PC-3 (cell line): ENCODE measurements at regions not wholly inside any gene's neighbourhood (a gene's known extent, or its start where the extent isn't known, plus 50 kb on each side); places are given as distances from the start of the nearest gene placed in this dataset.

ENCODE experiments used
- ATAC-seq: fragments of 200-7000 bp; cut with Tn5 transposase; 2 replicates; pipeline ENCODE4 v1.9.1; 2020; ENCODE audit warnings: mild to moderate bottlenecking, moderate library complexity
- BruUV-seq: library from RNA; stranded (reverse); fragments of 400-500 nt; replicated peaks from 2 replicates; lab custom pipeline; 2021; lab: Mats Ljungman, UMichigan
- CTCF ChIA-PET: fragments of 300-600 bp; sonication (Branson Sonifier 250); formaldehyde crosslinking; loops from one replicate; lab custom pipeline; 2022; ENCODE audit warnings: antibody characterized with exemption; lab: Charles Lee
- POLR2A ChIA-PET: fragments of 300-600 bp; sonication (Branson Sonifier 250); formaldehyde crosslinking; loops from one replicate; lab custom pipeline; 2022; ENCODE audit warnings: antibody characterized with exemption; ENCODE audit not compliant: unreplicated experiment; lab: Charles Lee
- DNase-seq: peaks from one replicate; pipeline ENCODE4 v3.0.0-alpha.2; 2015
- H2AFZ ChIP-seq: fragments of 300-600 bp; sonication (generic); 2 replicates; pipeline ENCODE4 v1.6.0; 2016; ENCODE audit warnings: antibody characterized with exemption, low read length
- H3F3A ChIP-seq: fragments of 300-600 bp; sonication (generic); one replicate; pipeline ENCODE4 v1.6.0; 2017; ENCODE audit warnings: antibody characterized with exemption, low read length, control low read depth, mild to moderate bottlenecking; ENCODE audit not compliant: unreplicated experiment
- H3K27ac ChIP-seq: fragments of 300-600 bp; sonication (generic); 2 replicates; pipeline ENCODE4 v1.5.1; 2016; ENCODE audit warnings: mild to moderate bottlenecking, low read length
- H3K27me3 ChIP-seq: fragments of 300-600 bp; sonication (generic); 2 replicates; pipeline ENCODE4 v1.6.1; 2016; ENCODE audit warnings: low read length, mixed read lengths
- H3K36me3 ChIP-seq: fragments of 300-600 bp; sonication (generic); 2 replicates; pipeline ENCODE4 v1.6.1; 2016; ENCODE audit warnings: low read depth, mixed run types, low read length, mixed read lengths
- H3K4me1 ChIP-seq: fragments of 300-600 bp; sonication (generic); 2 replicates; pipeline ENCODE4 v1.5.1; 2016; ENCODE audit warnings: low read length; ENCODE audit not compliant: insufficient read depth
- H3K4me2 ChIP-seq: fragments of 300-600 bp; sonication (generic); 2 replicates; pipeline ENCODE4 v1.6.0; 2016; ENCODE audit warnings: low read length
- H3K4me3 ChIP-seq: fragments of 300-600 bp; sonication (generic); 2 replicates; pipeline ENCODE4 v1.5.1; 2016; ENCODE audit warnings: mild to moderate bottlenecking, low read length, mixed read lengths
- H3K79me2 ChIP-seq: fragments of 300-600 bp; sonication (generic); 2 replicates; pipeline ENCODE4 v1.6.1; 2017; ENCODE audit warnings: low read length, mixed read lengths
- H3K9ac ChIP-seq: fragments of 300-600 bp; sonication (generic); 2 replicates; pipeline ENCODE4 v1.6.0; 2016; ENCODE audit warnings: mild to moderate bottlenecking, low read length
- H3K9me2 ChIP-seq: fragments of 300-600 bp; sonication (generic); replicated peaks from 2 replicates; pipeline ENCODE4 v1.6.1; 2016; ENCODE audit warnings: mixed run types, low read length, mixed read lengths
- H3K9me3 ChIP-seq: fragments of 300-600 bp; sonication (generic); 2 replicates; pipeline ENCODE4 v1.6.1; 2016; ENCODE audit warnings: low read length, mixed read lengths
- H4K20me1 ChIP-seq: fragments of 300-600 bp; sonication (generic); 2 replicates; pipeline ENCODE4 v1.6.1; 2016; ENCODE audit warnings: low read length, mixed read lengths
- CTCF ChIP-seq: fragments of 300-600 bp; sonication (generic); conservative IDR thresholded peaks from 2 replicates; pipeline ENCODE4 v1.5.1; 2017; ENCODE audit warnings: antibody characterized with exemption, low read depth, mild to moderate bottlenecking, low read length
- EZH2 ChIP-seq: fragments of 300-600 bp; sonication (generic); IDR thresholded peaks from one replicate; pipeline ENCODE4 v1.6.1; 2017; ENCODE audit warnings: antibody characterized with exemption, mild to moderate bottlenecking, low read length; ENCODE audit not compliant: unreplicated experiment
- EZH2phosphoT487 ChIP-seq: fragments of 300-600 bp; sonication (generic); IDR thresholded peaks from 2 replicates; pipeline ENCODE4 v1.6.1; 2018; ENCODE audit warnings: mild to moderate bottlenecking, antibody characterized with exemption, low read length, borderline replicate concordance
- intact Hi-C: fragments of 100-400 bp; cut with micrococcal nuclease; formaldehyde crosslinking; loops from 2 replicates; pipeline ENCODE4 v1.9.0; 2023

- intact Hi-C loops = no loop called here
- no peaks in the 10 kb centered on the region for H3K36me3 ChIP-seq
- no TSS peak for BruUV-seq
- POLR2A ChIA-PET = no interaction called here
- no peaks in the 10 kb centered on the region for H3K79me2 ChIP-seq
- no peak for DNase-seq
- CTCF ChIA-PET = no interaction called here
- ATAC-seq = no peak
- no peaks in the 10 kb centered on the region for H3K27me3 ChIP-seq
- no peaks in the 10 kb centered on the region for H3F3A ChIP-seq
- H3K4me3 ChIP-seq = no peak overlapping the region
- H3K27ac ChIP-seq = no peak overlapping the region
- no peaks in the 10 kb centered on the region for H3K4me1 ChIP-seq
- H3K9ac ChIP-seq = no peak overlapping the region
- H4K20me1 ChIP-seq = no peaks in the 10 kb centered on the region
- no peak overlapping the region for H3K4me2 ChIP-seq
- no peak overlapping the region for H2AFZ ChIP-seq
- H3K9me3 ChIP-seq = no peaks in the 10 kb centered on the region
- TF ChIP-seq EZH2 = no peak
- no peak for TF ChIP-seq EZH2phosphoT487
- no peak for TF ChIP-seq CTCF
- no peaks in the 10 kb centered on the region for H3K9me2 ChIP-seq
Observed at GRCh38 chr5:116370149-116370548, 204.5 kb downstream of the SEMA6A start.

- Histone ChIP-seq H3K4me1 (no peaks in the 10 kb centered on the region), H3K27me3 (no peaks in the 10 kb centered on the region), H3K4me2 (no peak overlapping the region), H3K9me3 (no peaks in the 10 kb centered on the region), H3K79me2 (no peaks in the 10 kb centered on the region), H3F3A (no peaks in the 10 kb centered on the region), H2AFZ (no peak overlapping the region), H3K36me3 (no peaks in the 10 kb centered on the region), H3K9me2 (no peaks in the 10 kb centered on the region), H3K4me3 (no peak overlapping the region), H3K9ac (no peak overlapping the region), H3K27ac (no peak overlapping the region), H4K20me1 (no peaks in the 10 kb centered on the region)
- TF ChIP-seq EZH2 = no peak
- no peak for TF ChIP-seq EZH2phosphoT487
- TF ChIP-seq CTCF = no peak
- no TSS peak for BruUV-seq
- ChIA-PET POLR2A (no interaction called here), CTCF (no interaction called here)
- intact Hi-C loops = no loop called here
- DNase-seq (no peak), ATAC-seq (no peak)
Observed at GRCh38 chr5:116365006-116365496, 209.6 kb downstream of the SEMA6A start.

GRCh38 chr5:116363780-116364179 is 210.8 kb downstream of the SEMA6A start:
- no peaks in the 10 kb centered on the region for H3K36me3 ChIP-seq
- H3F3A ChIP-seq = no peaks in the 10 kb centered on the region
- TF ChIP-seq EZH2phosphoT487 (no peak), EZH2 (no peak), CTCF (no peak)
- no peaks in the 10 kb centered on the region for H3K27me3 ChIP-seq
- H3K27ac ChIP-seq = no peak overlapping the region
- ATAC-seq (no peak), DNase-seq (no peak)
- CTCF ChIA-PET = no interaction called here
- H3K79me2 ChIP-seq = no peaks in the 10 kb centered on the region
- no peak overlapping the region for H2AFZ ChIP-seq
- no peaks in the 10 kb centered on the region for H3K4me1 ChIP-seq
- BruUV-seq = no TSS peak
- H4K20me1 ChIP-seq = no peaks in the 10 kb centered on the region
- POLR2A ChIA-PET = no interaction called here
- intact Hi-C loops = no loop called here
- no peaks in the 10 kb centered on the region for H3K9me2 ChIP-seq
- H3K4me2 ChIP-seq = no peak overlapping the region
- no peak overlapping the region for H3K9ac ChIP-seq
- no peaks in the 10 kb centered on the region for H3K9me3 ChIP-seq
- H3K4me3 ChIP-seq = no peak overlapping the region
